ENCODE measurements at regions not wholly inside any gene's neighbourhood (a gene's known extent, or its start where the extent isn't known, plus 50 kb on each side); places are given as distances from the start of the nearest gene placed in this dataset.
"Not testable (repeated sequence)": the region's sequence is repeated elsewhere in the genome, so short reads cannot be mapped to it uniquely, and the experiment has no call there.

DNA sequence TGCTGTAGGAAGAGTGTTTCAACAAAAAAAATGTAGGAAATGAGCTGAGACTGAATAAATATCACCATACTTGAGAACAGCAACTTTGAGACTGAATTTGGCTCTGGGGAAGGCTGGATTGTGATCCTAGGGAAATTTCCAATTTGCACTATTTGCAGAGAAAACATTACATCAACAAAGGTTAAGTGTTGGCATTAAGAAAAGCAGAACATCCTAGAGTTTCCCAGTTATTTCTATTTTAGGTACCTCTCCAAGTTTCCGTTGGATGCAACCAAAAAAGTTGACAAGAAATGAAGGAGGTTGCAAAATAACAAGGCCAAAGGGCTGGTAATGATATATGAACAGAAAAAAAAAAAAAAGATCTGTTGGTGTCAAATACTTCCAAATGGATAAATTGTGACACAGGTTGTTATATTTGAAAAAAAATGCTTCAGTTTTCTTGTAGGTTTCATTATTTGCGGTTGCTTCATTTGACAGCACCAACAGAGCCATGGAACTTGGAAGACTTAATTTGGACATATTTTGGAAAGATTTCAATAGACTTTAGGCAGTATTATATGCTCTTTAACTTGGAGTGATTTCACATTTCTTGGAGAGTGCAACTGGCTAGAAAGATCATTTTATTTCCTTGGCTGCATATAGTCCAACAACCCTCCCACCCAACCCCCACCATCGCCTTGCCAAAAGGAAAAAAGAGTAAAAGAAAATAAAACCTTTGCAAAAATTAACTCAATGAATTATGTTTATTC is 230.8 kb downstream of the ZNF608 start:
- DNase-seq (ENCODE audit: low read depth in 4 of 4, low spot score in 1 of 4), result no peak

DNA sequence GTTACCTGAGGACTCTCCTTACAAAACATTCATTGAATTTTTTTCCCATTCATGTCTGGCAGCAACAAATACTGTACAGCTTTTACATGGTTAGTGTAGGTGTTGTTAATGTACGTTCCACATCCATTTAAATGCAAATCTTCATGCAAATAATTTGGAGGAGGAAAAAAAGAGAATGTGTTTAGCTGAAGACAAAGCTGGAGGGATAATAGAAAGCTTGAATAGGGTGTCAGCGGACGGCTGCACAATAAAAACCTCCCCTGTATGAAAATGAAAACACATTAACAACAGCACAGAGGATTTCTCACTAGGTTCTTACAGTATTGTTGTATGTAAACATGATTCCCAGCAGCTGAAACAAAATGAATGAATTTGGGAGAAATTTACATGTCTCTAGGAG is 231.5 kb downstream of the ZNF608 start:
- DNase-seq (ENCODE audit: low read depth in 4 of 4, low spot score in 1 of 4), result no peak

DNA sequence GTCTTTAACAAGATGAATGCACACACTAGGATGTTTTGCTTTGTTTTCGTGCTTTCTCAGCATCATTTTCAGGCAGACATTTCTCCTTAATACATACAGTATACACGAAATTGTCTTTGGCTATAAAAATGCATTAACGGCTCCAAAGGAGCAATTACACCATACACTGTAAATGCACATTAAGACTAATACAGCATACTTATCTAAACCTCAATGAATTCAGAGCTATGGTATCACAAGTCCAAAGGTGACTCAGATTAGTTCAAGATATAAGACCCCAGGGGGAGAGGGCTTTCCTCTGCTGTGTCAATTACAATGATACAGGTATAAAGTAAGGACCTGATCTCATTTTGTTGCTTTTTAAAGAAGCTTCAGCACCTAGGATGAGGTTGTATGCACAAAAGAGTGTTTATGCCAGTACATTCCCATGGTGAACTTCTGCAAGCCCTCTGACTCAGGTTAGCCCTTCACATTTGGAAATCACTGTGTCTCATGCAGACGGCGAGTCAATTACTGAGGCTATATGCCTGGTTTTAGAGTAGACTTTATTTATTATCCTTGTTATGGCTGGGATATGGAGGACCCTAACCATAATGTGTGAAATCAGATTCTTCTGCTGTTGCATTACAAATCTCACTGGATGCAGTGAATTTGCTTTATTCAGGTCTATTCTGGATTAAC is 233.3 kb downstream of the ZNF608 start:
- DNase-seq (ENCODE audit: low read depth in 4 of 4, low spot score in 1 of 4), result no peak

DNA sequence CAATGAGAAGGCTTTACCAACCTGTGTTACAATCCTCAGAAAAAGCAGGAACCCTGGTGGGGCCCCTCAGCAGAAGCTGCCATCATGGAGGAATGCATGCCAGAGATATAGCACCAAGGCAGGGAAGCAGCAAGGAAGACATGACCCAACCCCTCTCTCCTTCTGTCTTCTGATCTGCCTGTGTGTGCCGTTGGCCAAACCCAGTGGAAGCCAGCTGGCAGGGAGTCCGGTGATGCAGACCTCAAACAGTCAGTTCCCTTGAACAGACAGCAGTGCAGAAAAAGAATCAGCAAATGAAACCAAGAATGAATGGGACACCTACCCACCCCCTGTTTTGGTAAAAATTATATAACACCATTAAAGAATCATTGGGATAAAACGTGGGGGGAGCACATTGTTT is 234.2 kb downstream of the ZNF608 start:
- DNase-seq (ENCODE audit: low read depth in 4 of 4, low spot score in 1 of 4), result no peak

DNA sequence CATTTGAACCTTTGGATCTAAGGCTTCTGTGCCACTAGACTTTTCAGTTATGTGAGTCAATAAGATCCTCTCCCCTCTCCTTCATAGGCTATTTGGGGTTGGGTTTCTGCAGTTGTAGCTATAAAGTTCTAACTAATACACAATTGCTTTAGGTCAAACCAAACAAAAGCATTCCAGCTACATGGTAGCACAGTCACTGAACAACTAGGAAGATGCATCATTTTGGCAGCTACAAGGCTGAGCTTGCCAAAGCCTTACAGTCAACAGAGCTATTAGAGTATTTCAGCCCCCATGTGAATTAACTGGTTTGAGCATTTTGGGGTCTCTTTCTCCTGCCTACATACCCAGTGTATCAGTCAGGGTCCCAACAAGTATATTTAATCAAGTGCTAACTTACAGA is 234.6 kb downstream of the ZNF608 start:
- no peak for DNase-seq (ENCODE audit: low read depth in 4 of 4, low spot score in 1 of 4)

DNA sequence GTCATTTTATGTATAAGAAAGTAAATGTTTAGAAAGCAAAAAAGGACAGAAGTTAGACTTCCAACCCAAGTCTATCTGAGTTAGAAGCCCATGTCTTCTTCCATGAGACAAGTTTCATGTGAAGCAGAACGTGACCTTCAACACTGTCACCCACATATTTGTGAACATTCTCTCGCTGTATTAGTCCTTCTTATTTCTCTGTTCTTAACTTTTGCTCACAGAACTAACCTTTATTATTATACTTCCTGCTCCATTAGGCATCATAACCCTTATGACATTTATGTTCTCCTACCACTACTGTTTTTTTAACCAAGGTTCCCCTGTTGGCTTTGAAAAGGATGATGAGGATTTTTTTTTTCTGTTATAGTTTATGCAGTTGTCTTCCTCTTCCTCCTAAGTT is 238.8 kb downstream of the ZNF608 start:
- no peak for DNase-seq (ENCODE audit: low read depth in 4 of 4, low spot score in 1 of 4)

DNA sequence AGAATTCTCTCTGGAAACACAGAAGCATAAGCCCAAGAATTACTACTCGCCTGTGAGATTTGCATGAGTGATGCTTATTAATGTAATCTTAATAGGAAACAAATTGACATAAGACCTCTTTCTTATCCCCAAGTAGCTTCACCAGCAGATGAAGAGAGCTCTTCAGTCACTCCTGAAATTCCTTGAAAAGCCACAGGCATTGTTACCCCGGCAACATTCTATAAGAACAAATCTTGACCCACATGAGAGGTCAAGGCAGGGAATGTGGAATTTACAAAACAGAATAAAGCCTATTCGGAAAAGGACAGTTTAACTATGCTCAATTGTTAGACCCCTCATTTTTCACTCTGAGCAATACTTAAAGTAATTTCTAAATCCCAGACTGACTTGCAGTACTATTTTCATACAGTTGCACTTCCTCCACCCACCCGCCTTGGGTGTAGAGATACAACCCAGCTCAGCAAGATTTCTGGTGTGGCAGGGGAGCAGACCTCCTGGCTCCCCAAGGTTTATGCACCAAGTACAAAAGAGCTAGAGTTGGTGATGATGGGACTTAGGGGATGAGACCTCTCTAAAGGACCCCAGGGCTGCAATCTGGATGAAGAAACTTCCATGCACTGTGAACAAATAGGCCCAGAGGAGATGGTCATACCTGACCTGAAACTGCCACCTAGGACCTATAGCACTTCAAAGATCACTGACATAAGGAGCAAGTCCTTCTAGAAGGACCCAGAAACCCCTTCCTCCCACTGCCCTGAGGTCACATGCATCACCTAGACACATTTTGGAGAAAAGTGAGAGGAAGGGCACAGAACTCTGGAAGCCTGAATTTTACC is 242.1 kb downstream of the ZNF608 start:
- DNase-seq (ENCODE audit: low read depth in 4 of 4, low spot score in 1 of 4), result no peak

DNA sequence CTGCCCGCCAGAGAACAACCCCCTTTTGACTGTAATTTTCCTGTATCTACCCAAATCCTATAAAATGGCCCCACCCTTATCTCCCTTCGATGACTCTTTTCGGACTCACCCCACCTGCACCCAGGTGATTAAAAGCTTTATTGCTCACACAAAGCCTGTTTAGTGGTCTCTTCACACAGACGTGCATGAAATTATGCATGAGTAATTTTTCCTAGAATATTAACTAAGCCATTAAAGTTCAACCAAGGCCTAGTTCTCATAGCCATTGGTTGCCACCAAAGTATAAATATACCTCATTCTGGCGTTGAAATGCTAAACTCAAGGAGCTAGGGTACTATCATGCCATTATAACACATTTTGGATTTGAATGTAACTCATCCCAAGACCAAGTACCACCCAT is 243.9 kb downstream of the ZNF608 start:
- no peak for DNase-seq (ENCODE audit: low read depth in 4 of 4, low spot score in 1 of 4)

DNA sequence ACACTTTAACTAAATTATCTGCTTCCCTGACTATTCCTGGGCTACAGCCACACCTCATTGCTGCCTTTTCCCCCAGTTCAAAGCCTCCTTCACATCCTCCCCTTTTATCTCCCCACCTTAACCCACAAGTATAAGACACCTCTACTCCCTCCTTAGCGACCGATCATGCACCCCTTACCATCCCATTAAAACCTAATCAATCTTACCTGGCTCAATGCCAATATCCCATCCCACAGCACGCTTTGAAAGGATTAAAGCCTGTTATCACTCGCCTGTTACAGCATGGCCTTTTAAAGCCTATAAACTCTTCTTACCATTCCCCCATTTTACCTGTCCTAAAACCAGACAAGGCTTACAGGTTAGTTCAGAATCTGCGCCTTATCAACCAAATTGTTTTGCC is 246.6 kb downstream of the ZNF608 start:
- DNase-seq (ENCODE audit: low read depth in 4 of 4, low spot score in 1 of 4), result not testable (repeated sequence)

DNA sequence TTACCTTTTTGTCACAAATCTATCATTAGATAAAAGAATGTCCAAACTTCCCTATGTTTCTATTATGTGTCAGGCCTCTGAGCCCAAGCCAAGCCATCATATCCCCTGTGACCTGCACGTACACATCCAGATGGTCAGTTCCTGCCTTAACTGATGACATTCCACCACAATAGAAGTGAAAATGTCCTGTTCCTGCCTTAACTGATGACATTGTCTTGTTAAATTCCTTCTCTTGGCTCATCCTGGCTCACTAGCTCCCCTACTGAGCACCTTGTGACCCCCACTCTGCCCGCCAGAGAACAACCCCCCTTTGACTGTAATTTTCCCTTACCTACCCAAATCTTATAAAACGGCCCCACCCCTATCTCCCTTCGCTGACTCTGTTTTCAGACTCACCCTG is 249.5 kb downstream of the ZNF608 start:
- DNase-seq (ENCODE audit: low read depth in 4 of 4, low spot score in 1 of 4), result not testable (repeated sequence)

DNA sequence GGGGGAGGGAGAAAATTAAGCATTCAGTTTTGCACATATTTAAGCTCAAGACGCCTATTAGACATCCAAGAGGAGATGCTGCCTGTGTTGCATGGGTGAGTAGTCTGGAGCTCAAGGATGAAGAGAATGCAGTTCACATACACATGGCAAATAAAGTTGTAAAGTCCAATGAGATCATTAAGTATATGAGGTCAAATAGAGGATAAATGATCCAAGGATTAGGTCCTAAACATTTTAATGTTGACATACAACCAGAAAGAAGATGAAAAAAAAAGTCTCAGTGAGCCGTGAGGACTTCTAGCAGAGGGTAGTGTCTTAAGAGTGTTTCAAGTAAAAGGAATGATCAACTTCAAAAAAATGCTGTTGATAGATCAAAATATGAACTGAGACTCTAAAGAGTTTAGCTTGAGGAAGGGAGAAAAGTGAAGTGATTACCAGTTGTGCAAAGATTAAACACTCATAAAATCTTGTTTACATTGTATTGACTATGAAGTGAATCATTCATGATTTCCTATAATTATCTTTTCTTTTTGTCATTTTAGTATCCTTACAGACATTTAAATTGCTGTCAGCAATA is 251.8 kb downstream of the ZNF608 start:
- no peak for DNase-seq (ENCODE audit: low read depth in 4 of 4, low spot score in 1 of 4)

DNA sequence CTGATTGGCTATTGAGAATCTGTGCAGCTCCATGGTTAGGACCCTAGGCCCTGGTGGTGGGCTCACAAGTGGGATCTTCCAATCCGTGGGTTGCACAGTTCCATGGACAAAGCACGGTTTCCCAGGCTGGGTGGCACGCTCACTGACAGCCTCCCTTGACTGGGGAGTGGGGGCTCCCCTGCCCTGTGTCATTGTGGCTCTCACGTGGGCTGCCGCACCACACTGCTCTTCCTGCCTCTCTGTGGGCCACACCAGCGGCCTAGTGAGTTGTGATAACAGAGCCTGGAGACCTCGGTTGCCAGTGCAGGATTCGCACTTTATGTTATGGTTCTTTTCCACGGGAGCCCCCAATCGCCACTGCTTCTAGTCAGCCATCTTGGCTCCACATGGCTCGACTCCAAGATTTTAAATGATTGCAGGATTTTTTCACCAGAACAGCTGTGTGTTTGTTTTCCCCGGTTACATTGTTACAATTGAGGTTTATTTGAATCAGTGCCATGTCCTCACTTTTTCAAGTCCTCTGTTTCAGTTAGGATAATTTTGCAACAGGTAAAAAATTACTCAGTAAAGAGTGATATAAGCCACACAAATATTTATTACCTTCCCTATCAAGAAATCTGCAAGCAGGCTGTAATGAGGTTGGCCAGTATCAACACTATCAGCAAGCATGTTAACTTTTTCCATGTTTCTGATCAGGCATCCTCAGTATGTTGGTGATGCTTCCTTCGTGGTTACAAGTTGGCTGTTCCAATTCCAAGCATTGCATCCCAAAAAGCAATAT is 253.8 kb downstream of the ZNF608 start:
- no peak for DNase-seq (ENCODE audit: low read depth in 4 of 4, low spot score in 1 of 4)

DNA sequence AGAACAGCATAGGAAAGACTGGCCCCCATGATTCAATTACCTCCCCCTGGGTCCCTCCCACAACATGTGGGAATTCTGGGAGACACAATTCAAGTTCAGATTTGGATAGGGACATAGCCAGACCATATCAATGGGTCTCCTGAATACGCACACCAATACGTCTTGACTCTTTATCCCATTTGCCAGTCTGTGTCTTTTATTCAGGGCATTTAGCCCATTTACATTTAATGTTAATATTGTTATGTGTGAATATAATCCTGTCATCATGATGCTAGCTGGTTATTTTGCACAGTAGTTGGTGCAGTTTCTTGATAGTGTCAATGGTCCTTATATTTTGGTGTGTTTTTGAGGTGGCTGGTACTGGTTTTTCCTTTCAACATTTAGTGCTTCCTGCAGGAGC is 256.1 kb downstream of the ZNF608 start:
- not testable (repeated sequence) for DNase-seq (ENCODE audit: low read depth in 4 of 4, low spot score in 1 of 4)

DNA sequence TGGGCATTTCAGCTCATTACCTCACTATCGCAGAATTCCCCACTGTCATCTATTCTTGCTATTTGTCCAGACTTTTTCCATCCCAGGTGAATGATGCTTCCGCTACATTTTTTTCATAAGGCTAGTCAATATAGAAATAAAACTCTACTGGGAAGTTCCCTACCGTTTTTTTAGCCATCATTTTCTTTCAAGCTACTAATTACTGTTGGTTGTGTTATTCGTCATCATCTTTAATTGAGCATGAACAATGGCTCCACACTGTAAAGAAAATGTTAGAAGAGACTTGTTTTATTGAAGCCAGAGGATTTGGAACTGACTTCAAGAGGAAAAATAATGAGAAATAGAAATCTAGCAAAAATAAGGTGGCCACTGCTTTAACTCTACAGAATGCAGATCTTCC is 265.0 kb downstream of the ZNF608 start:
- DNase-seq (ENCODE audit: low read depth in 4 of 4, low spot score in 1 of 4), result no peak

DNA sequence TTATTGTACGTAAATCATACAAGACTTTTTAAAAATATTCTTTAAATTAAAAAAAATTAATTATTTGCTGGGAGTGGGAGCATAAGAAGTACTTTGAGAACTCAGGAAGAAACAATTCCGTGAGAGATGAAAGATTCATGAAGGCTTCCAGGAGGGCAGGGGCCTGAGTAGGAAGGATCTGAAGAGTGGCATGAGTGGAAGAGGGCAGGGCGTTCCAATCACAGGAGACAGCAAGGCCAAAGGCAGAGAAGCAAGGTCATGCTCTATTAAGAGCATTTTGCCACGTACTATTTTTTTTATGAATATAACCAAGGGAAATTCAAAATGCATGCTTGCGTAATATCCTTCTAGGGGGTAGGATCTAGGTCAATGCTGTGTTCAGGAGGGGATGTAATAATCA is 265.5 kb downstream of the ZNF608 start:
- no peak for DNase-seq (ENCODE audit: low read depth in 4 of 4, low spot score in 1 of 4)

DNA sequence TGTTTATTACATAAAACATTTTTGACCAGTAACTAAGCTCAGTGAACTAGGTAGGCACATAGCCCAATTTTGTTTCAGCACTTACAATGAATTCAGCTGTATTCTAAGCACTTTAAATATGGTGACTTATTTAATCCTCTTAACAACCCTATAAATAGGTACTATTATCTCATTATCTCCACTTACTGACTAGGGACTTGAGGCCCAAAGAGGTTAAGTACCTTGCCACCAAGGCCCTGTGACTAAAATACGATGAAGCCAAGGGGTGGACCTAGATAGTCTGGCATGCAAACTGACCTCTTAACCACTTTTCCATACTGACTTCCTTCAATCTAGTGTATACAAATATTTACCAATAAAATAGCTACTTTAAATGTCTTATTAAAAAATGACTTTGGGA is 266.4 kb downstream of the ZNF608 start:
- no peak for DNase-seq (ENCODE audit: low read depth in 4 of 4, low spot score in 1 of 4)

DNA sequence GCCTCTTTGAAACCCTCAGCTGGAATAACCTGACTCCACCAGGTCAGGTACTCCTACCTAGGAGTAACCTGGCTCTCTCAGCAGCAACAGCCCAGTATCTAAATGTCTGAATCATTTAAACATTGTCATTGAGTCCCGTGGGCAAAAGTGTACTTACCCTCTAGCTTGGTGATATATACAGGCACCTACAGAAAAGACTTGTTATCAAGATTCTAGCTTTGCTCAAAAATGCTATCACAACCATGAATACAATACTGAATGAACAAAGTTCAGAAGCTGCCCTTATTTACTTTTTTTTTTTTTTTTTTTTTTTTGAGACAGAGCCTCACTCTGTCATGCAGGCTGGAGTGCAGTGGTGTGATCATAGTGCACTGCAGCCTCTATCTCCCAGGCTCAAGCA is 268.2 kb downstream of the ZNF608 start:
- no peak for DNase-seq (ENCODE audit: low read depth in 4 of 4, low spot score in 1 of 4)

DNA sequence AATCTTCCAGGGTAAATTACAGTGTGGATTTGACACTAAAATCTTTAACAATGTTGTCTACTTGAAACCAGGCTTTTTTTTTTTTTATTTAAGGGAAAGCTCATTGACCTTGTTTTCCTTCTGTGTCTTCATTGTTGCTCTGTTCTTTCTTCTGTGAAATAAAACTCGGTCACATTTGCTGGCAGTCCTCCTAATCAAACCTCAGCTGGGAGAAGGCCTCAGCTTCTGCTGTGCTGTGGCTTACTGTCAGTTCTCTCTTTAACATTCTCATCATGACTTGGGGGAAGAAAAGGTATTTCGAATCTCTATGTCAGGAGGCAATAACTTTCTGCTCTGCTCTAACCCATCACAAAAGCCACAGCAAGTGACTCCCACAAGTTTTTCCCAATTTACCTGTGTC is 268.9 kb downstream of the ZNF608 start:
- DNase-seq (ENCODE audit: low read depth in 4 of 4, low spot score in 1 of 4), result no peak

DNA sequence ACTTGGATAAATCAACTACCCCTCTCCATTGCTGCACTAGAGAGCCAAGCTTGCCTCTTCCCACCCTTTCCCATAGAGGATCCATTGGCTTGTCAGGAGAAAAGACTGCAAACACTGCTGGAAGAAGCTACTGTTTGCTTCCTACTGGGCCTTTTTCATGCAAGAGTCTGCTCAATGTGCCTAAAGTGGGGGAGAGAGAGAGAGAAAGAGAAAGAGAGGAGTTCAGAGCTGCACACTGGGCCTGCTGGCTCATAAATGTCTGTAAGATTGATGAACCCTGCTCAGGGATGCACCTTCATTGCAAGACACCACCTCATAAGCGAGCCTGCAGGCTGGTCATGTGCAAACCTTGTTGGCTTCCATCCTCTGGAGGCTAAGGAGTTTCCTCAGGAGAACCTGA is 269.4 kb downstream of the ZNF608 start:
- DNase-seq (ENCODE audit: low read depth in 4 of 4, low spot score in 1 of 4), result no peak

DNA sequence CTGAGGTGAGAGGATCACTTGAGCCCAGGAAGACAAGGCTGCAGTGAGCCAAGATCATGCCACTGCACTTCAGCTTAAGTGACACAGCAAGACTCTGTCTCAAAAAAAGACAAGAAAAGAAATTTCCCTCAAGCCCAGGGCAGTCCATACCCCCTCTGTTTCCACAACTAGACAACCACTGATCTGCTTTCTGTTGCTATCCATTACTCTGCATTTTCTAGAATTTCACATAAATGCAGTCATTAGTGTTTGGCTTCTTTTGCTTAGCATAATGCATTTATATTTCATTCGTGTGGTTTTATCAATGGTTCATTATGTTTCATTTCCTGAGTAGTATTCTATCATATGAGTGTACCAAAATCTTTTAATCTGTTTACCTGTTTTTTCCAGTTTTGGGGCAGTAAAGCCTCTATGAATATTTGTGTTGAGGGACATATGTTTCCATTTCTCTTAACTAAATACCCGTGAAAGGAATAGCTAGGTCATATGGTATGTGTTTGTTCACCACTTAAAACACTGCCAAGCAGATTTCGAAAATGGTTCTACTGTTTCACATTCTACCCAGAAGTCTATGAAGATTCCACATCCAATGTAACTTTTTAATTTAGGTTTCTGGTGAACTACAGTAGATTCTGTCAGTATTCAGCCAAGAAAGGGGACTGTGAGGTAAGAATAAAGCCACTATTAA is 271.8 kb downstream of the ZNF608 start:
- no peak for DNase-seq (ENCODE audit: low read depth in 4 of 4, low spot score in 1 of 4)
